PC-9 (cell line): ENCODE measurements at regions not wholly inside any gene's neighbourhood (a gene's known extent, or its start where the extent isn't known, plus 50 kb on each side); places are given as distances from the start of the nearest gene placed in this dataset.
A peak's percentile ranks its signal among the peaks of the same experiment; 100 is the strongest.

Source experiments
- CTCF ChIP-seq: fragments of 200-600 bp; sonication (generic); conservative IDR thresholded peaks from 2 replicates; pipeline ENCODE4 v1.6.1; 2017; ENCODE audit warnings: mixed run types, antibody characterized with exemption, mild to moderate bottlenecking, moderate library complexity
- EZH2 ChIP-seq: fragments of 200-600 bp; sonication (generic); IDR thresholded peaks from 2 replicates; pipeline ENCODE4 v1.8.0; 2017; ENCODE audit warnings: antibody characterized with exemption, low read depth

- no peak for TF ChIP-seq CTCF
- TF ChIP-seq EZH2 = 0 out of 2 replicates have a peak, but pooled peaks have one; percentile 42
Observed at GRCh38 chr5:1948663-1949191, 66.0 kb upstream of the IRX4 start.
